GM18502 (cell line): ENCODE measurements at regions not wholly inside any gene's neighbourhood (a gene's known extent, or its start where the extent isn't known, plus 50 kb on each side); places are given as distances from the start of the nearest gene placed in this dataset.

Experiments
- ATAC-seq: cut with Tn5 transposase; IDR thresholded peaks from one replicate; pipeline ENCODE4 v1.9.1; 2021; ENCODE audit warnings: mild to moderate bottlenecking; ENCODE audit not compliant: unreplicated experiment, poor library complexity

- no peak for ATAC-seq
Observed at GRCh38 chr12:104863296-104863948, 94.7 kb downstream of the SLC41A2 start.

DNA sequence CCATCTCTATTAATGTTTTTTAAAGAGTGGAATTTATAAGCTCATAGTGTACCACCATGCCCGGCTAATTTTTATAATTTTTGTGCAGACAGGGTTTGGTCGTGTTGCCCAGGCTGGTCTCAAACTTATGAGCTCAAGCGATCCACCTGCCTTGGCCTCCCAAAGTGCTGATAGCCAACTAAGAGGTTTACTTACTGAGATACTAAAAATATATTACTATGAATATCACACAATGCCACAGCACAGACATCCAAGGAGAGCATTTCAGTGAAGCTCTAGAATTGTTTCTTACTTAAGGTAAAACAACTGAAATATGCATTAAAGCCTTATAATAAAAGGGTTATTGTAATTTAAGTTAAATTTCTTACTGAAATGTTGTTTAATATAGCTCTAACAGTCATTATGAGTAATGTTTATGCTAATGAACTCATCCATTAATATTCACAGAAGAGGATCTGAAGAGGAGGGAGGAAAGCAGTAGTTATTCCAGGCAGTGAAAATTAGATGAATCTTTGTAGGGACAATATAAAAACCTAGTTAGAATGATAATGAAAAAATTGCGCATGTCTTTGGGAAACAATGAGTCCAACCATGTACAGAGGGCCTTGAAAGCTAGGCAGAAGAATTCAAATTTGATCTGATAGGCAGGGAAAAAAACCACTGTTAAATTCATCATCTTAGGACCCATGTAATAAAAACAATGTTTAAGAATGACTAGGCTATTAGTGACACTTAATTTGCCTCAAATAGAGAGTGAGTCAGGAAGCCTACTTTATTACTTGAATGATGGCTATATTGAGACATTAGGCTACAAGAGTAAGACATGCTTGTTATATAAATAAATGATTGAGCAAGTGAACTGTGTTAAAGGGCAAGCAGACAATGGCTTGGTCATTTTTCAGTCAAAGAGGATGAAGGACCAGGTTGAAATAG, 99.2 kb downstream of the SLC41A2 start:
- ATAC-seq = no peak

DNA sequence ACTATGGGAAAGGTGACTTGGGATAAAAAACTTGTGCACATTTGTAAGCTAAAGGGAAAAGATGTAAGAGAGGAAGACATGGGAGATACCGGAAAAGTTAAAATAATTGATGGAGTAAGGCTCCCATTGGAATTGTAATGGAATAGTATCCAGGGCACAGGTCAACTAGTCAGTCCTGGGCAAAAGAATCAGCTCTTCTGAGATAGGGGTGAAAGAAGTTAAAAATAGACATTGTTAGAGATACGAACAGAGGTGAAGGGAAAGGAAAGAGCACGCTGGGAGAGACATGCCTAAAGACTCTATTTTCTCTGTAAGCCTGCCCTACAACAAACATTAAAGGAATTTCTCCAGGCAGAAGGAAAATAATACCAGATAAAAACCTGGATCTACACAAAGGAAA, 101.6 kb downstream of the SLC41A2 start:
- no peak for ATAC-seq

- ATAC-seq = no peak
Observed at GRCh38 chr12:104855599-104855998, 102.5 kb downstream of the SLC41A2 start.

- no peak for ATAC-seq
Observed at GRCh38 chr12:104852896-104853295, 105.2 kb downstream of the SLC41A2 start.

GRCh38 chr12:104852102-104852501, 106.0 kb downstream of the SLC41A2 start:
- ATAC-seq = no peak

DNA sequence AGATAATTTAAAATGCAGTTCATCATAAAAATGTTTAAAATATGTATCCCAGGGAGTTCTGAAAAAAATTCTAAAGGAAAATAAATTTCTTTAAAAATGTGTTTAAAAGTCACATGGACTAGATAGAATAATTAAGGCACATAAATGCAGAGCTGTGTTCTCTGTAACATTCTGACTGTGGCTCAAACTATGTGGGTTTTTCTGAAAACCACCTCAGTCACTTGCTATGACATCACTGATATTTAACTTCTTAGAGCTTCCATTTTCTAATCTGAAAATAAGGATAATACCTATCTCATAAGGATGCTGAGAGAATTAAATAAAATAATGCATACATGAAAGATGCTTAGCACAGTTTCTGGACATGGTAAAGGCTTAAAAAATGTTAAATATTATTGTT, 107.3 kb downstream of the SLC41A2 start:
- ATAC-seq = no peak

DNA sequence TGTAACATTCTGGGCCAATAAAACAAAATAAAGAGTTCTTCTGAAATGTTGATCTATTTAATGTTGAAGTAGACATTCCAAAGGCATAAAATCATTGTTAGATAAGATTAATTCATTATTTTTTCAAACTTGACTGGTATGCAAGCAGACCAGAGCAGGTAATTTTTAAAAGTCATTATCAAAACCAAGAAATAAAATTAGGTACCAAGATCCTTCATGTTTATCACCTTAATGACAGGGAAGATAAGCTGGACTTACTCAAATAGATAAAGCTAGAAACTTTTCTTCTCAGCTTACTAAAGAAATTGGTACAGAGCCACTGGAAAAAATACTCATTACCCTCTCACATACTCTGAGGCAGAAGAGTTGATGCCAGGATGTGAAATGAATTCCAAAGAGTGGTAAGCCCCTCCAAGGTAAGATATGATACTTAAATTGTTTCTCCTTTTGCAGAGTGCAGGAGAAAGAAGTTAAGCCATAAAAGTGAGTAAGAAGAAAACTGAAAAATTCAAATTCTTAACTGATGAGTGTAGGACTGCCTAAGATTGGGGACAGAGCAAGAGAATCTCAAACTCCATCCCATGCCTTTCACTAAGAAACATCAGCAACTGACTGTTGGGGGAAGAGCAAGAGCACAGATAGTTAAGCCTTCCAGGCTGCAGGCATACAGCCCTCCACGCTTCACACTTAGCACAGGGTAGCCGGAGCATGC, 111.9 kb downstream of the SLC41A2 start:
- ATAC-seq = no peak

DNA sequence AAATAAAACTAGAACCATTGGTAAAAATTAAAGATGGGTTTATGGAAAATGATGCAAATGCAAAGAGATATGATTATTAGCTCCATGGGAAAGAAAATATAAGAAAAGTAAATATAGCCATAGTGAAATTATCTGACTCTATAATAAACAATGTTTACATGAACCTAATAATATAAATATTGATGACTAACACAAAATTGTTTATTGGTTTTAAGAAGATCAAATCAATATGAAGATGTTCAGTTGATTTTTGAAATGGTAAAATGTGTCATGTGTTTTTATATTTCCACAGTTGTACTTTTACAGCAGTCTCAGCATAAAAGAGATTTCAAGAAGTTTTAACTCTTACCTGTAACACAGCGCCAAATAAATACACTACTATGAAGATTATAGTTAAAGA, 114.0 kb downstream of the SLC41A2 start:
- no peak for ATAC-seq

DNA sequence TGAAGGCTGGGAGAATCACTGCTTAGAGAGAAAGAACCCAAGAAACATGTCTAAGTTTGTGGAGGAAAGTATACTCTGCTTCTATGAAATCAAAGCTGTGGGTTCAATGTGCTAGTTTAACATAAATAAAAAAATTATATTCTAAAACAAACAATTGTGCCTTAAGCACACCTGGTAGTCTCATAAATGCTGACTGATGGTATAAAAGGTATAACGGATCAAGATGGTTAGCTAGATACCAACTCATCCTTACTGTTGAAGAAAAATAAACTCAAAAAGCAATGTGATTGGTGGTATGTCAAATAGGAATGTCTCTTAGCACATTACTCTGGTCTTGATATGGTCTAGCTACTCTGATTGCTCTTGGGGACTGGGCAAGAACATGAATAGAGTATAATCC, 117.8 kb downstream of the SLC41A2 start:
- no peak for ATAC-seq

DNA sequence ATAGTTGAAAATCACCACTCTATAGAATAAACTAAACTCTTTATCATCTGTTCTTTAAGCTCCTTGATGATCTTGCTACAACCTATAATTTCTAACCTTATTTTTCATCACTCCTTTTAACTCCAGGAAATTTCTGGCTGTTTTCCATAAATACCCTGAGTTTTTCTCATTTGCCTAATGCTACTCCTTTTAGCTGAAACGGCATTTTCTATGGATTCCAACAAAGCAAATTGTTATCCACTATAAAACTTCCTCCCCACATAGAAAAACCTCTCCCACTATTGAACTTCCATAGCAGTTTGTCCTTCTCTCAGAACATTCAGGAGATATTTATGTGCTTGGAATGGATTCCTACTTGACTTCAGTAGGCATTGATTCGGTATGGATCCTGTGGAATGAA, 122.8 kb downstream of the SLC41A2 start:
- ATAC-seq = no peak

DNA sequence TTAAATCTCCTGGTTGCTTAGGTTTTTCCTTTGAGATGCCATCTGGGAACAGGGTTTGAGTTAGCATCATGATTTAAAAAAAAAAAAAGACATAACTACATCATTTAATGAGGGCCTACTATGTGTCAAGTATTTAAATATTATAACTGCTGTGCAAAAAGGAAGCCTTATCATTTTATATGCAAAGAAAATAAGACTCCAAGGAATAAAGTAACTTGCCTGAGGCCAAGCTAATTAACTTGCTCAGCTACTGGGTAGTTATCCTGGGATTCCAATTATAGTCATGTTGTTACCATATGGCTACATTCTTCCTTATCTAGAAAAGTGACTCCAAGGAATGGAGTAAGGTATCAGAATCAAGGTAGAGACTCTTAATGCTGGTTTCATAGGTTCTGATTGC, 123.5 kb downstream of the SLC41A2 start:
- ATAC-seq = no peak

- ATAC-seq = no peak
Observed at GRCh38 chr12:104833756-104834155, 124.3 kb downstream of the SLC41A2 start.

- no peak for ATAC-seq
Observed at GRCh38 chr12:104828015-104828414, 130.1 kb downstream of the SLC41A2 start.

DNA sequence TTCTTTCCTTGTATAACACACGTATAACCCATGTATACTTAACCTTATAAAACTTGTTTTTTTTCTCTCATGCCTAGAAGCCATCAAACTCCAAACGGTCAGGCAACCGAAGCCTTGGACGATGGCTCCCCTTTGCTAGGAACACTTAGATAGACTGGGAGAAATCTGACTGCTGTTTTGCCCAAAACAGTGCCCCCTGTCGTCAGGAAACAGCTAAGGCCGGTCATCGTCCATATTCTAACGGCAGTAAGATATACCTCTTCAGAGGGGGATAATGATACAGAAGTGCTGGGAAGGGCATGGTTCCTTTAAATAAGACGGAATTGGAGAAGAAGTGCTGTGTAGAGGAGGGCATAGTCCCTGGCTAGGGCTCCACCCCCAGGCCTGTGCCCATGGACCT, 130.5 kb downstream of the SLC41A2 start:
- no peak for ATAC-seq

- no peak for ATAC-seq
Observed at GRCh38 chr12:104825408-104825807, 132.7 kb downstream of the SLC41A2 start.

DNA sequence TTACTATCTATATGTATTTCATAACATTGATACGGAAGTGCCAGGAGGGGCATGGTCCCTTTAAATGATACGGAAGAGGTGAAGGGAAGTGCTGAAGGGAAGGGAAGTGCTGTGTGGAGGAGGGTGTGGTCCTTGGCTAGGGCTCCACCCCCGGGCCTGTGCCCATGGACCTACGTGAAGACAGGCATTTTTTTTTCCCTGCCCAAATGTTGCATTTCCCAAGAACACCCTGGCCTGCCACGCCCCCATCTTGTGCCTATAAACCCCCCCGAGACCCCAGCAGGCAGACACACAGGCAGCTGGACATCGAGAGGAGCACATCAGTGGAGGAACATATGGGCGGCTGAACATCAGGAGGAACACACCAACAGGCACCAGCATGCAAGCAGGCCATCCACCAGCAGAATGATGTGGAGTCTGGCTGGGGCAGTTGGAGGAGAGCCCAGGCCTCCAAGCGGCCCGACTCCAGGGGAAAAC, 134.1 kb downstream of the SLC41A2 start:
- ATAC-seq = no peak

- ATAC-seq = no peak
Observed at GRCh38 chr12:104822941-104823340, 135.1 kb downstream of the SLC41A2 start.

DNA sequence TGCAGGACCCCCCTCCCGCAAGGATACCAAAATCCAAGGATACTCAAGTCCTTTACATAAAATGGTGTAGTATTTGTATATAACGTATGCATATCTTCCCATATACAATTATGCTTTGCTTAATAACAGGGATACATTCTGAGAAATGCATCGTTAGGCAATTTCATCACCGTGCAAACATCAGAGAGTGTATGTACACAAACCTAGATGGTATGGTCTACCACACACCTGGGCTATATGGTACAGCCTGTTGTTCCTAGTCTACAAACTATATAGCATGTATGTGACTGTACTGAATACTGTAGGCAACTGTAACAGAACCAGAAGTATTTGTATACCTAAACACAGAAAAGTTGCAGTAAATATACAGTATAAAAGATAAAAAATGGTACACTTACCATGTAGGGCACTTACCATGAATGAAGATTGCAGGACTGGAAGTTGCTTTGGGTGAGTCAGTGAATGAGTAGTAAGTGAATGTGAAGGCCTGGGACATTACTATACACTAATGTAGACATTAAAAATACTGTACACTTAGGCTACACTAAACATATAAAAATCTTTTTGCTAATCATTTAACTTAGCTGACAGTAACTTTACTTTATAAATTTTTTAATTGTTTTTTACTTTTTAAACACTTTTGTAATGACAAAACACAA, 141.1 kb downstream of the SLC41A2 start:
- no peak for ATAC-seq

DNA sequence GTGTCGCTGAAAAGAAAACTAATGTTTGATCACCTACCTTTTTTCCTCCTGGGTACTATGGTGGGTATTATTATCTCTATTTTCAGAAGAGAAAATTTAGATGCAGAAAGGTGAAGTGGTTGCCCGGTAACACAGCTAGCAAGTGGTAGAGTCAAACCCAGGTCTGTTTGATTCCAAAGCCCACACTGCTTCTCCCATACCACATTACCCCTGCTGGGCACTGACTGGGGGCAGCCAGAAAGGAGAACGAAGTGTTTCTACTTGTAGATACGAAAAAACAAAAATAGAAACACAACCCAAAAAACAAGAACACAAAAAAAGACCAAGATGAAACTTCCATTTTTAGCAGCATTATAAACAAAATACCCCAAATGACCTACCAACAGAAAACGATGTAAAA, 142.2 kb downstream of the SLC41A2 start:
- ATAC-seq = no peak
